AG10803 (cell line): ENCODE measurements at regions not wholly inside any gene's neighbourhood (a gene's known extent, or its start where the extent isn't known, plus 50 kb on each side); places are given as distances from the start of the nearest gene placed in this dataset.

ENCODE experiments used
- DNase-seq: peaks from one replicate; pipeline ENCODE4 v3.0.0; 2010; ENCODE audit warnings: low read depth
- H3K4me3 ChIP-seq: 2 replicates; pipeline ENCODE4 v1.5.1; 2011; ENCODE audit warnings: mild to moderate bottlenecking, low read length, control low read depth
- CTCF ChIP-seq: conservative IDR thresholded peaks from 2 replicates; pipeline ENCODE4 v1.5.1; 2011; ENCODE audit warnings: mild to moderate bottlenecking, low read length, control low read depth, inconsistent platforms

GRCh38 chr16:6605490-6605889 lies 727.2 kb upstream of the RBFOX1 start:
- no peak overlapping the region for H3K4me3 ChIP-seq
- DNase-seq = no peak
- TF ChIP-seq CTCF = no peak

- no peak for DNase-seq
- H3K4me3 ChIP-seq = no peak overlapping the region
- TF ChIP-seq CTCF = no peak
Measured at GRCh38 chr16:6603780-6604325, 728.8 kb upstream of the RBFOX1 start.

GRCh38 chr16:6602405-6602804 lies 730.2 kb upstream of the RBFOX1 start:
- TF ChIP-seq CTCF = no peak
- no peak for DNase-seq
- H3K4me3 ChIP-seq = no peak overlapping the region

- no peak for DNase-seq
- no peak for TF ChIP-seq CTCF
- H3K4me3 ChIP-seq = no peak overlapping the region
Measured at GRCh38 chr16:6600167-6600566, 732.5 kb upstream of the RBFOX1 start.

GRCh38 chr16:6593799-6594198 lies 738.8 kb upstream of the RBFOX1 start:
- DNase-seq = no peak
- H3K4me3 ChIP-seq = no peak overlapping the region
- no peak for TF ChIP-seq CTCF

- DNase-seq = no peak
- no peak overlapping the region for H3K4me3 ChIP-seq
- no peak for TF ChIP-seq CTCF
Measured at GRCh38 chr16:6576606-6577005, 756.0 kb upstream of the RBFOX1 start.

- no peak for DNase-seq
- no peak for TF ChIP-seq CTCF
- H3K4me3 ChIP-seq = no peak overlapping the region
Measured at GRCh38 chr16:6576113-6576512, 756.5 kb upstream of the RBFOX1 start.
